ENCODE measurements at regions not wholly inside any gene's neighbourhood (a gene's known extent, or its start where the extent isn't known, plus 50 kb on each side); places are given as distances from the start of the nearest gene placed in this dataset.

- ATAC-seq: no peak
- TF ChIP-seq POU6F1 (CRISPR knock-in tag; IDR thresholded peaks at IDR 0.05; ENCODE audit: borderline replicate concordance, low read depth) (no peak), BACH2 (CRISPR knock-in tag; IDR thresholded peaks at IDR 0.05; ENCODE audit: borderline replicate concordance) (no peak), ZC3H10 (CRISPR knock-in tag; IDR thresholded peaks at IDR 0.05) (no peak), RARB (CRISPR knock-in tag; IDR thresholded peaks at IDR 0.05) (no peak), TOX (CRISPR knock-in tag; IDR thresholded peaks at IDR 0.05; ENCODE audit: borderline replicate concordance) (no peak), ZNF8 (CRISPR knock-in tag; IDR thresholded peaks at IDR 0.05) (no peak), CREB5 (CRISPR knock-in tag; IDR thresholded peaks at IDR 0.05; ENCODE audit: low read depth) (no peak), ZNF70 (CRISPR knock-in tag; IDR thresholded peaks at IDR 0.05) (no peak), GLIS3 (CRISPR knock-in tag; IDR thresholded peaks at IDR 0.05) (no peak), ZNF565 (CRISPR knock-in tag; conservative IDR thresholded peaks at IDR 0.05; ENCODE audit: low read depth) (no peak), TCF4 (CRISPR knock-in tag; IDR thresholded peaks at IDR 0.05; ENCODE audit: borderline replicate concordance) (no peak), CSDC2 (CRISPR knock-in tag; IDR thresholded peaks at IDR 0.05) (no peak), ISL1 (CRISPR knock-in tag; IDR thresholded peaks at IDR 0.05) (no peak), ZFP3 (CRISPR knock-in tag; IDR thresholded peaks at IDR 0.05) (no peak), PATZ1 (CRISPR knock-in tag; IDR thresholded peaks at IDR 0.05; ENCODE audit: borderline replicate concordance) (no peak)
Observed at GRCh38 chr10:81722399-81722798, 152.6 kb upstream of the NRG3 start.

- TF ChIP-seq GLIS3 (CRISPR knock-in tag; IDR thresholded peaks at IDR 0.05): no peak
- no peak for TF ChIP-seq ZC3H10 (CRISPR knock-in tag; IDR thresholded peaks at IDR 0.05)
- no peak for TF ChIP-seq ZFP3 (CRISPR knock-in tag; IDR thresholded peaks at IDR 0.05)
- TF ChIP-seq ISL1 (CRISPR knock-in tag; IDR thresholded peaks at IDR 0.05): no peak
- TF ChIP-seq TOX (CRISPR knock-in tag; IDR thresholded peaks at IDR 0.05; ENCODE audit: borderline replicate concordance): no peak
- no peak for TF ChIP-seq ZNF565 (CRISPR knock-in tag; conservative IDR thresholded peaks at IDR 0.05; ENCODE audit: low read depth)
- ATAC-seq: no peak
Observed at GRCh38 chr10:81724431-81724830, 150.6 kb upstream of the NRG3 start.

- ATAC-seq: no peak
- TF ChIP-seq ESRRG (CRISPR knock-in tag; IDR thresholded peaks at IDR 0.05) (no peak), ARNTL (CRISPR knock-in tag; IDR thresholded peaks at IDR 0.05; ENCODE audit: borderline replicate concordance, low read depth) (no peak), ZFP30 (CRISPR knock-in tag; IDR thresholded peaks at IDR 0.05) (no peak), TCF4 (CRISPR knock-in tag; IDR thresholded peaks at IDR 0.05; ENCODE audit: borderline replicate concordance) (no peak), ZFP3 (CRISPR knock-in tag; IDR thresholded peaks at IDR 0.05) (no peak), CSDC2 (CRISPR knock-in tag; IDR thresholded peaks at IDR 0.05) (no peak), PPARA (CRISPR knock-in tag; IDR thresholded peaks at IDR 0.05; ENCODE audit: borderline replicate concordance) (no peak), SNAI2 (CRISPR knock-in tag; IDR thresholded peaks at IDR 0.05) (no peak), ISL1 (CRISPR knock-in tag; IDR thresholded peaks at IDR 0.05) (no peak), BACH2 (CRISPR knock-in tag; IDR thresholded peaks at IDR 0.05; ENCODE audit: borderline replicate concordance) (no peak)
Observed at GRCh38 chr10:81725851-81726250, 149.1 kb upstream of the NRG3 start.

- ATAC-seq: no peak
- TF ChIP-seq TCF4 (CRISPR knock-in tag; IDR thresholded peaks at IDR 0.05; ENCODE audit: borderline replicate concordance): no peak
- TF ChIP-seq CSRNP3 (CRISPR knock-in tag; IDR thresholded peaks at IDR 0.05): no peak
- no peak for TF ChIP-seq BACH2 (CRISPR knock-in tag; IDR thresholded peaks at IDR 0.05; ENCODE audit: borderline replicate concordance)
- TF ChIP-seq PATZ1 (CRISPR knock-in tag; IDR thresholded peaks at IDR 0.05; ENCODE audit: borderline replicate concordance): no peak
- TF ChIP-seq TOX (CRISPR knock-in tag; IDR thresholded peaks at IDR 0.05; ENCODE audit: borderline replicate concordance): no peak
- TF ChIP-seq GLIS3 (CRISPR knock-in tag; IDR thresholded peaks at IDR 0.05): no peak
- no peak for TF ChIP-seq SNAI2 (CRISPR knock-in tag; IDR thresholded peaks at IDR 0.05)
- no peak for TF ChIP-seq ZNF565 (CRISPR knock-in tag; conservative IDR thresholded peaks at IDR 0.05; ENCODE audit: low read depth)
- TF ChIP-seq ARNTL (CRISPR knock-in tag; IDR thresholded peaks at IDR 0.05; ENCODE audit: borderline replicate concordance, low read depth): no peak
- TF ChIP-seq ZNF8 (CRISPR knock-in tag; IDR thresholded peaks at IDR 0.05): no peak
Observed at GRCh38 chr10:81728692-81729091, 146.3 kb upstream of the NRG3 start.
